IPS-NIHi7 (cell line): ENCODE measurements at regions not wholly inside any gene's neighbourhood (a gene's known extent, or its start where the extent isn't known, plus 50 kb on each side); places are given as distances from the start of the nearest gene placed in this dataset.
"Not testable (repeated sequence)": the region's sequence is repeated elsewhere in the genome, so short reads cannot be mapped to it uniquely, and the experiment has no call there.

Source experiments
- DNase-seq: peaks from one replicate; pipeline ENCODE4 v3.0.0; 2012; ENCODE audit warnings: mixed read lengths; ENCODE audit errors: extremely low spot score

DNA sequence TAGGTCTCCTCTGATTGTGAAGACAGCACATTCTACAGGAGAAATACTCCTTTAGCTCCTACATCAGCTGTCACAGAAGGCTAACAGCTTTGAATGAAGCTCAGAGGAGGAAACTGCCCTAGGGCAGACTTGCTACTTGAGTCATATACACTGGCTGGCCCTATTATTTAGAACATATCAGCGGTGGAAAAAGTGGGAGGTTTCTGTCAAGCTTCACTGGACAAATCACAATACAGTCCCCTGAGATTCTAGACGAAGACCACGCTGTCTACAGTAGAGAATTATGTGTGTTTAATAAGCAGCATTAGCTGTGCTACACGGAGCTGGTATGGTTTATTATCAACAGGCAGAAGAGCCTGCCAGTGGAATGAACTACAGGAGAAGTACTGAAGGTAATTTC lies 230.9 kb upstream of the FSIP2 start:
- DNase-seq = no peak

- DNase-seq = no peak
Measured at GRCh38 chr2:185510060-185510459, 228.5 kb upstream of the FSIP2 start.

DNA sequence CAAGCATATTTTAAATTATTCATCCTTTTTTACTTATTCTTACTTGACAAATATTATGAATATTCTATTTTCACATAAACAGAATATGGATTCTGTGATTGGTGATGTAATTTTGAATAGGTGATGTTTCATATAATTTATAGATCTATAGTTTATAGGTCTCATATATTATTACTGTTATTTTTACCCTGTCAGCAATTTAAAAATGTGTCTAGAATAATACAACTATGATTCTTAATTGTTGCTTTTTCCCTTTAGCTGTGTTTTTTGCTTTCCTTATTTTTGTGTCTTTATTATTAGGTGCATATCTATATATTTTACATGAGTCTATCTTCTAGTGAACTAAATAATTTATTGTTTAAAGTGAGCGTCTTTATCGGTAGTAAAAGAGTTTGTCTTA lies 226.7 kb upstream of the FSIP2 start:
- no peak for DNase-seq

- no peak for DNase-seq
Measured at GRCh38 chr2:185522472-185522871, 216.1 kb upstream of the FSIP2 start.

DNA sequence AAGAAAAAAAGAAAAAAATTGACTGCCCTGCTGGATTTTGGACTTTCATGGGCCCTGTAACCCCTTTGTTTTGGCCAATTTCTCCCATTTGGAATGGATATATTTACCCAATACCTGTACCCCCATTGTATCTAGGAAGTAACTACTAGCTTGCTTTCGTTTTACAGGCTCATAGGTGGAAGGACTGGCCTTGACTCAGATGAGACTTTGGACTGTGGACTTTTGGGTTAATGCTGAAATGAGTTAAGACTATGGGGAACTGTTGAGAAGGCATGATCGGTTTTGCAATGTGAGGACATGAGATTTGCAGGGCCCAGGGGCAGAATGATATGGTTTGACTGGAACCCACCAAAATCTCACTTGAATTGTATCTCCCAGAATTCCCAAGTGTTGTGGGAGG lies 214.4 kb upstream of the FSIP2 start:
- DNase-seq = not testable (repeated sequence)

- no peak for DNase-seq
Measured at GRCh38 chr2:185526161-185526560, 212.4 kb upstream of the FSIP2 start.

DNA sequence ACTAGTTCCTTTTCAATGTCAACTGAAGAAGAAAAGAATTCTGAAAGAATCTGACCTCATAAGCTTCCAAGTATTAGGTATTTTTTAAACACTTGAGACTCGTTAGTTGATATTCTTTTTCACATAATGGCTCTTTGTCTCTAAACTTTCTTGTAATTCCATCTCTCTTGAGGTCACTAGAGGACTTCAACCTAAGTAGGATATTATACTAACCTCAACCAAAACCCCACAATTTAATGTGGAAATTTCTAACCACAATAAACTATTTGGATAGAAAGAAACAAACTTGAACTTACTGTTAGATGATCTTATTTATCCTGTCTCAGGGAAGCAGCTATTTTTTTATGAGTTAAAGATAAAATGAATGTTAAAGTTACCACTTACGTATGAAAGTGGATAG lies 206.9 kb upstream of the FSIP2 start:
- DNase-seq = no peak

DNA sequence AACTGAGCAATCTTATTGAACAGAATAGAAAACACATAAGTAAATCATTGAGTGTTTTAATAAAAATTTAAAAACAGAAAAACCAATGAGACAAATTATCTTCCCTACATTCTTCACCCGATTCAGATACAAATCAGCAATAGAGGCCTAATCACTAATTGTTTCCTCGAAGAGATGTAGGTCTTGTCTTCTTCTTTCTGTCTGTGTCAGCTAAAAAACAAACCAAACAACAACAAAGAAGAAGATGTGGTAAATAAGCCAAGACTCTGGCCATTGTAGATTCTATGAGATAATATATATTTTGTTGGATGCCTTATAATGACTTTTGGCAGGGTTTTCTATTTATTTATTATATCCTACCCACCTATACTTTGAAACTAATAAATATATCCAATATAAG lies 200.9 kb upstream of the FSIP2 start:
- DNase-seq = no peak

DNA sequence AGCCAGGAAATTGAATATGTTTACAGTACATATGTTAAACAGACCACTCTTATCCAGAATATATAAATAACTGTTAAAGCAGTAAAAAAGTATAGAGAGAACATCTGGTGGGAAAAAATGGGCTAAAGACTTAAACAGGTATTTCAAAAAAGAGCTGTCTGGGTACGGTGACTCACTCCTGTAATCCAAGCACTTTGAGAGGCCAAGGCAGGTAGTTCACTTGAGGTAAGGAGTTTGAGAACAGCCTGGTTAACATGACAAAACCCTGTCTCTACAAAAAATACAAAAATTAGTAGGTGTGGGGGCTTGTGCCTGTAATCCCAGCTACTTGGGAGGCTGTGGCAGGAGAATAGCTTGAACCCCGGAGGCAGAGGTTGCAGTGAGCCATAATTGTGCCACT lies 171.4 kb upstream of the FSIP2 start:
- no peak for DNase-seq

DNA sequence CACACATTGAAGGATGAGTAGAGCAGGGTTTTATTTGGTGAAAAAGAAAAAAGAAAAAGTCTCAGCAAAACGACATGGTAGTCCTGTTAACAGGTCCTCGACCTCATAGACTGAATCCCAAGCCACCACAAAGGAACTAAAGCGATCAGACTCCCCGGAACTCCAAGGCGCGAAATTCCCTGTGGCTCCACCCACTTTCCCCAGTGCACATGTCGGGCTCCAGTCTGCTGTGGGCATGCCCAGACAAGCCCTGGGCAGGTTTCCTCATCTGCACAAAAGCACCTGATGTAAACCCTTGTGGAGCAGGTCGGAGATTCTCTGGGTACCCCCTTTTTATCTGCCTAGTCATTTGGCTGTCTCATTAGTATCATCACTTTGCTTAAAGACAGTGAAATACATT lies 170.7 kb upstream of the FSIP2 start:
- DNase-seq = no peak

GRCh38 chr2:185578322-185578721 lies 160.3 kb upstream of the FSIP2 start:
- no peak for DNase-seq

DNA sequence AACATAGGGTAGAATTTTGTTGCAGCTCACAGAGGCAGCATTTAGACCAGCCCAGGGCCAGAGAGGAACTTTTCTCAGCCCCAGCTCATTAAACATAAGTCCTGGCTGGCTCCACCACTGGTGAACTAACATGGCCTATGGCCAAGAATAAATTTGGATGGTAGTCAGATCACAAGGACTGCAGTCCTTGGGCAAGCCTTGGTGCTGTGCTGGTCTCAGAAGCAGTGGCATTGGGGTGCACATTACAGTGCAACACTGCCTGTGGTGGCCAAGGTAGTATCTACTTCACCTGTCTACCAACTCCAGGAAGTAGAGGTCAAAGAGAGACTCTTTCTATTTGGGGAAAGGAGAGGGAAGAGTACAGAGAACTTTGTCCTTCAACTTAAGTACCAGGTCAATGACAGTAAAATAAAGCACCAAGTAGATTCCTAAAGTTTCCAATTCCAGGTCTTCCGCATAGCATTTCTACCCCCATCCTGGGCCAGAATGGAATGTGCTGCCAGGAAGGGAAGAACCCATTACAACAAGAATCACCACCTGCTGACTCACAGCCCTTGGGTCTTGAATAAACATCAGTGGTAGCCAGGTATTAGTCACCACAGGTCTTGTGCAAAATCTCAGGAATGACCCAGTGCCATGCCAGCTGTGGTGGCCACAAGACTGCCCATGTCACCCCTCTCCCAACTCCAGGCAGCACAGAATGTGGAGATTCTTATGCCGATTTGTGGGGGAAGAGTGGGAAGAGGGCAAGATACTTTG lies 155.4 kb upstream of the FSIP2 start:
- DNase-seq = peak; percentile 10

- not testable (repeated sequence) for DNase-seq
Measured at GRCh38 chr2:185585165-185585564, 153.4 kb upstream of the FSIP2 start.

DNA sequence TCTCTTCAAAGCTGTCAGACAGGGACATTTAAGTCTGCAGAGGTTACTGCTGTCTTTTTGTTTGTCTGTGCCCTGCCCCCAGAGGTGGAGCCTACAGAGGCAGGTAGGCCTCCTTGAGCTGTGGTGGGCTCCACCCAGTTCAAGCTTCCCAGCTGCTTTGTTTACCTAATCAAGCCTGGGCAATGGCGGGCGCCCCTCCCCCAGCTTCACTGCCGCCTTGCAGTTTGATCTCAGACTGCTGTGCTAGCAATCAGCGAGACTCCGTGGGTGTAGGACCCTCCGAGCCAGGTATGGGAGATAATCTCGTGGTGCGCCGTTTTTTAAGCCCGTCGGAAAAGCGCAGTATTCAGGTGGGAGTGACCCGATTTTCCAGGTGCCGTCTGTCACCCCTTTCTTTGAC lies 147.3 kb upstream of the FSIP2 start:
- DNase-seq = not testable (repeated sequence)

- no peak for DNase-seq
Measured at GRCh38 chr2:185607945-185608344, 130.7 kb upstream of the FSIP2 start.

- no peak for DNase-seq
Measured at GRCh38 chr2:185608799-185609198, 129.8 kb upstream of the FSIP2 start.

DNA sequence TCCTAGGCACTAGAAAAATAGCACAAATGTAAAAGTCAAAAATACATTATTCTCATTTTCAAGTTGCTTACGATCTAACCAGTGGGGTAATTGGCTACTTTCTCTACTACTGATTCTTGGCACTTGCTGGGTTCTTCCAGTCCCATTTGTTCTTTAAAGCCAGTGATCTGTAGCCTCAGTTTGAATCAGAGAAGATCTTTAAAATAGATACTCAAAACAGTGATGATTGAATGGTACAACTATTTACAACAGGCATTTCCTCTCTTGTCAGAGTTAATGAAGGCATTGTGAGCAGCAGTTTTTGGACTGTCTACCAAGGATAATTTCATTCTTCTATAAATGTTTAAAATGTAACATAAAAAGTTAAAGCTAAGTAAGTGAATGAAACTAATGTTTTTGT lies 128.3 kb upstream of the FSIP2 start:
- DNase-seq = no peak

DNA sequence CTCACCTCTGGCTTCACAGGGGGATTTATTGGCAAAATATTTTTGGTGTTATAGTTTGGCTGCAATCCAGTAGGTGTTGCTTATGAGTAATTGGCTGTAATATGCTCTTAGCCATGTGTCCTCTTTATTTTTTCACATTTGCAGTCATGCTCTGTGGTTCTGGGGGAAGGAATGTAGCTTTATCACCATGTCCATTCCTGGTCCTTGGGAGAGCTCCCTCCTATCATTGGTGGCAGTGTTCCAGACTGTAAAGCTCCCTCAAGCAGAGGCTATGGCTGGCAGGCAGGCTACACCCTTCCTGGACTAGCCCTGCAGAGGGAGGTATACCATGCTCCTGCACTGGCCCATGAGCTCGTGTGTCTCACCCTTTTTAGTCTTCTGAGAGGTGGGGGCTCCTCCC lies 120.0 kb upstream of the FSIP2 start:
- peak; percentile 29 for DNase-seq

DNA sequence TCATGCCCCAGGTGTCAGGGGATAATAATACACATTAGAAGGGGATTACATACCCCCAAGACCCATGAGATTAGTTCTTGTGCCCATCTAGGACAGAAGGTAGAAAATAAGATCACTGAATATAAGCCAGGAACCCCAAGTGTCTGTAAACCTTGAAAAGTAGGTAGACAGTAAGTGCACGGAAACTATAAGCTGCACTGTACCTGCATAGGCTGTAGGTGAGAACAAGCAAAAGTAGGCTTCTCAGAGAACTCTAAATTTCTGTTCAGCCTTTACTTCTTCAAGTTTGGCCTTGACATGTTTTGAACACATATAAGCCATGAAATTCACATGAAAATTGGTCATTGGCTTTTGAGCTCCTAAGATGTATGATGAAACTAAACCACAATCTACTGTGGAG lies 113.0 kb upstream of the FSIP2 start:
- no peak for DNase-seq

- peak; percentile 31 for DNase-seq
Measured at GRCh38 chr2:185628985-185629384, 109.6 kb upstream of the FSIP2 start.

- DNase-seq = no peak
Measured at GRCh38 chr2:185633621-185634020, 105.0 kb upstream of the FSIP2 start.

GRCh38 chr2:185638771-185639170 lies 99.8 kb upstream of the FSIP2 start:
- DNase-seq = no peak

GRCh38 chr2:185640588-185640987 lies 98.0 kb upstream of the FSIP2 start:
- no peak for DNase-seq

GRCh38 chr2:185643434-185643833 lies 95.2 kb upstream of the FSIP2 start:
- DNase-seq = no peak
